ACHN (cell line): ENCODE measurements at regions not wholly inside any gene's neighbourhood (a gene's known extent, or its start where the extent isn't known, plus 50 kb on each side); places are given as distances from the start of the nearest gene placed in this dataset.
"Not testable (repeated sequence)": the region's sequence is repeated elsewhere in the genome, so short reads cannot be mapped to it uniquely, and the experiment has no call there.

Experiments
- DNase-seq: peaks from one replicate; pipeline ENCODE4 v3.0.0-alpha.2; 2015
- in situ Hi-C: cut with HindIII; loops from 2 replicates; pipeline ENCODE4 v1.10.0; 2017; ENCODE audit warnings: low sequenced_read_pairs, low pct_ligation_motif_present, low pct_unique_long_range_greater_than_20kb

DNA sequence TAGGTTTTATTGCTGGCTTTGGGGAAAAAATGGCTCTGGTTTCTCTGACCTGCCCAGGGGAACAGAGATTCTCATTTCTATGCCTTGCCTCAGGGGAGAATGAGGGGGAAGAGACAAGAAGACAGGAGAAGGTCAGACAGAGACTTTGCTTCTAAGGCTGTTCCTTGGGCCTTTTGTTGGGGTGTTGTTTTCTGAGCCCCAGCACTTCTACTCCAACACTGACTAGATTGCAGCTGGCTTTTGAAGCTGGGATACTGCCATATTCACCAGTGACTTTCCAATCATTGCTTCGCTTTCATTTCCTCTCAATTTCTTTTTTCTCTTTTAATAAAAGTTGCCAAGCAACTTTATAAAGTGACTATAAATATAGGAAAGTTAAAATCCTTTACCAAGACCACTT is 143.2 kb upstream of the ARHGEF26 start:
- no peak for DNase-seq
- in situ Hi-C loops: no loop called here

DNA sequence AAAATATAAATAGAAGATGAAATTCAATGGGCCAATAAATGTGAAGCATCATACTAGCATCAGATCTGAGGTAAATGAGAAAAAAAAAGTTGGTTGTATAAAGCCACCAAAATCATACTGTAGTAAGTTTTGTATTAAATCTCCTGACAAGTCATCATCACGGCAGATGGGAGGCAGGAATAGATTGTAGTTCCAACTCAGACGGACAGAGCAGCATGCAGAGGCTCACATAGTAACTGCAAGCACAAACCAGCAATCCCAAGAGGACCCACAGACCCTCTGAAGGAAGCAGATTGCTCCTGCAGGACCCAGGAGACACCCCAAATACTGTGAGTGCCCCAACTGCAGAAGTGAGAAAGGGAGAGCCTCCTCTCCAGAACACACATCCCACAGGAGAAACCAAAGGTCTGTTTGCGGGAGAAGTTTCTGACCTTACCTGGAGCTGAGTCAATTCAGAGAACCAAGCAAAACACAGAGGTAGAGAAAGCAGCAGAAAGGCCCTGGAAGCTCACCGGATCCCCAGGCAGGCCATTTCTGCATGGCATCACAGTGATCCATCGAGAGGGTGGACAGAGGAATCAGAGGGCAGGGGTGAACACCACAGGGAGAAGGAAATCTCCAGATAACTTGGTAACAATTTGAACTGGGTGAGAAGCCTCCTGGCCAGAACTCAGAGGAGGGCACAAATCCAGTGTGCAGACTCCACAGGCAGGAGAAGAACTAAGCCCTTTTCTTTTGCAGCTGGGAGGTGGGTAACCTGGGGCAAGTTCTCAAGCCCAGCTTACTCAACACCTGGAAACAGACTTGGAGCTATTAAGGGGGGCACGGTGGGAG is 141.6 kb upstream of the ARHGEF26 start:
- in situ Hi-C loops: no loop called here
- no peak for DNase-seq

DNA sequence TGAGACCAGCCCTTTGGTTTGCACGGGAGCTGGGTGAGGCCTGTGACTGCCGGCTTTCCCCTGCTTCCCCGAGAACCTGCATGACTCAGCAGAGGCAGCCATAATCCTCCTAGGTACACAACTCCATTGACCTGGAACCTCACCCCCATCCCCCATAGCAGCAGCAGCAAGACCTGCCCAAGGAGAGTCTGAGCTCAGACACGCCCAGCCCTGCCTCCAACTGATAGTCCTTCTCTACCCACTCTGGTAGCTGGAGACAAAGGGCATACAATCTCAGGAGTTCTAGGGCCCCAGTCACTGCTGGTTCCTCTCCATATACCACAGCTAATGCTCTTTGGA is 141.0 kb upstream of the ARHGEF26 start:
- in situ Hi-C loops: no loop called here
- DNase-seq: no peak

DNA sequence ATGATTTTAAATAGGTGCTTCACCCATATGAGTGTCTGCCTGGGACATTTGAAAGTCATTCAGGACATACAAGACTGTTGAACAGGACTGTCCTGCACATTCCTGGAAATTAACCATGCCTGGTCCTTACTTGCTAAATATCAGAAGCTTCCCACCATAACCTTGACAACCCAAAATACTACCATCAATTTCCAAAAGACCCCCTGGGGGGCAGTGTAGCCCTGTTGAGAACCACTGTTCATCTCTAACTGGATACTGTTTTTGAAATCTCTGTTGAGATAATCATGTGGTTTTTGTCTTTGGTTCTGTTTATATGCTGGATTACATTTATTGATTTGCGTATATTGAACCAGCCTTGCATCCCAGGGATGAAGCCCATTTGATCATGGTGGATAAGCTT is 123.8 kb upstream of the ARHGEF26 start:
- in situ Hi-C loops, DNase-seq: not testable (repeated sequence)

GRCh38 chr3:154003649-154004048 is 117.5 kb upstream of the ARHGEF26 start:
- no peak for DNase-seq
- in situ Hi-C loops: no loop called here

GRCh38 chr3:154011036-154011435 is 110.2 kb upstream of the ARHGEF26 start:
- in situ Hi-C loops: no loop called here
- no peak for DNase-seq

DNA sequence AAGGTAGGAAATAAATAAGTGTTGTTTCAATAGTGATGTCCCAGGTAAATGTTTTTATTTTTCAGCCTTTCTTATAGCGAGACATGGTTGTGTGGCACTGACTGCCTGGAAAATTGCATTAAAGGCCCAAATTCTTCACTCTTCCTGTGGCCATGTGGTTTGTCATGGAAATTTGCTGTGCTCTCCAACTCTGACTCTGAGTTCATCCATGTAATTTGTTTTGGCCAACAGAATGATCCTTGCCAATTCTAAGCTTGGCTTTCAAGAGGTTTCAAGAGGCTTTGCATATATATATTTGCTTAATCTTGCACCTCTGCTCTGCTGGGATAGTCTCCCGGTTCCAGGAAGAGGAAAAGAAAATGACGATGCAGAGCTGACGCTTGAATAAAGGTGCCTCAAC is 107.5 kb upstream of the ARHGEF26 start:
- in situ Hi-C loops: no loop called here
- DNase-seq: no peak

DNA sequence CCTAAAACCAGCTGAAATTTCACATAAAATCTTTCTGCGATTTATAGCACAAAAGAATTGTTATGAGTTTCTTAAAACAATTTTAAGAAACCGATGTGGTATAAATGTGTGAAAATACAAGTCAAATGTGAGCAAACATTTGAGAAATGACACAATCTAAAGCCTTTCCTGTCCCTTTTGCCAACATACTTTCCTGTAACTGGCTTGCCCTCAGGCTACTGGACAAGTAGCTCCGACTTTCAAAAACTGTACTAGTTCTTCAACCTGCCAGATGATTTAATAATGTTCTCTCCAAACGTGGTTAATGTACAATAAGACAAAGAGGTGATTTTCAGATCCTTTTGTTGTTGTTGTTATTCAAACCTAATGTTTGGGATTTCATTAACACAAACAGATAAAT is 105.9 kb upstream of the ARHGEF26 start:
- in situ Hi-C loops: no loop called here

DNA sequence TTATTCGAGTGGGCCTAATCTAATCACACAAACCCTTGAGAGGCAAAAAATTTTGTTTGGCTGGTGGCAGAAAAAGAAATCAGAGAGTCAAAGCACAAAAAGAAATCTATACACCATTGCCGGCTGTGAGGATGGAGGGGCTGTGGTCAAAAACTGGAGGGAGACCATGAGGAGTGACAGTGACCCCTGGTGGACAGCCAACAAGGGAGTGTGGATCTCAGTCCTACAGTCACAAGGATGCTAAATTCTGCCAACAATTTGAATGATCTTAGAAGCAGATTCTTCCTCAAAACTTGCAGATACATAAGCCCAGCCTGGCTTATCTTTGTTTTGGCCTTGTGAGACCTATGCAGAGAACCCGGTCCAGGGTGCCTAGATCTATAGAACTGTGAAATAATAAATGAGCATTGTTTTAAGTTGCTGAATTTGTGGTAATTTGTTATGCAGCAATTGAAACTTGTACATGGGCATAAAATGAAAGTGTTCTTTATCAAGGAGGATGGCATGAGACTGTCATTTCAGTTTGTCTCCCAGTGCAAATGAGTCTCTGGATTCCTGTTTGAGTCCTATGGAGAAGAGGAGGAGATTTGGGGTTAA is 103.0 kb upstream of the ARHGEF26 start:
- in situ Hi-C loops: no loop called here
- peak; percentile 27 for DNase-seq

More for the DNA sequence above, 105.9 kb upstream of the ARHGEF26 start:
- no peak for DNase-seq

DNA sequence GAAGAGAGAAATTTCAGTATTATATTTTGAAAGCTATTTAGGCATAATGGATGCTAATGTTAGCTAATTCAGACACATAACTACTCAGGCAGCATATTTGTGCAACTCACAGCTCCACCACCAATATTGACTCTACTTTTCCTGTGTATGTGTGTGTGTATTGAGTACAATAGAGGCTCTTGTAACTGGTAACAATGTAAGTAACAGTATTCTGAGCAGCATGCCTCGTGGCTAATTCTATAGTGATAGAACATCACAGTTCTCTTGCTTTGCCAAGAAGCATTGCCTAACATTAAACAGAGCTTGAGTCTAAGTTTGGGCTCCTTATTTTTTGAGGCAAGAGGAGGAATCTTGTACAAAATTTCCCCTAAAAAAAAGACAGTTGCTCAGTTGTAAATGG is 98.6 kb upstream of the ARHGEF26 start:
- no peak for DNase-seq
- in situ Hi-C loops: no loop called here

DNA sequence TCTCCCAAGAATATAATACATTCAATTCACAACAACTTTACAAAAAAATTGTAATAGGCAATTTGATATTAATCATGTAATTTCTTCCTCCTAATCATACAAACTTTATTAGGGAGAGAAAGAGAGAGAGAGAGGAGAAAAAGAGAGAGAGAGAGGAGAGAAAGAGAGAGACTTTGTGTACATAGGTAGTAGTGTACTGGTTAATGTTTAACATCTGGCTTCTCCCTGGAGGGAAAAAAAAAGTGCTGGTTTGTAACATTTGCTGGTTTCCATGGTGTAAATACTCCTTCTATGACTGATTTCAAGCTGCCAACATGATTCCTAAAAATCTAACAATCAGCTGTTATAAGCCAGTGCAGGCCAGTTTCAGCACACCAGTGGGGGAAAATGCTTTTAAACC is 98.0 kb upstream of the ARHGEF26 start:
- DNase-seq: peak; percentile 5
- in situ Hi-C loops: no loop called here

- DNase-seq: no peak
- in situ Hi-C loops: no loop called here
Measured at GRCh38 chr3:154025007-154025406, 96.2 kb upstream of the ARHGEF26 start.

DNA sequence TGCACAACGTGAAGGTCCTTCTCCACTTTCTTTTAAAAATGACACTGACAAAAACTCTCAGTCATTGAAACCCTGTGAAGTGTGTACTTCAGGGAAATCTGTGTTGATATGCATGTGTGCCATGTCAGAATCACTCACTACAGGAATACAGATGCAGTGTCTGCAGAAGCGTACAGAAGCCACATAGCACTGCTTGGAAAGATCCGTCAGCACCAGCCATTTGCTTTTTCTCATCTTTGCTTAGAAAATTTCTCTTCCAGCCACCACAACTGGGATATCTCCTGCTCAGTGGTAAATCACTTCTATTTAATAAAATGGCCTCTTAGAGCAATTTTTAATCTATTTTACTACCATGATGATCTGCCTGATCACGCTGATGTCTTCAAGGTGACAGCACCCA is 91.3 kb upstream of the ARHGEF26 start:
- in situ Hi-C loops: no loop called here
- no peak for DNase-seq

DNA sequence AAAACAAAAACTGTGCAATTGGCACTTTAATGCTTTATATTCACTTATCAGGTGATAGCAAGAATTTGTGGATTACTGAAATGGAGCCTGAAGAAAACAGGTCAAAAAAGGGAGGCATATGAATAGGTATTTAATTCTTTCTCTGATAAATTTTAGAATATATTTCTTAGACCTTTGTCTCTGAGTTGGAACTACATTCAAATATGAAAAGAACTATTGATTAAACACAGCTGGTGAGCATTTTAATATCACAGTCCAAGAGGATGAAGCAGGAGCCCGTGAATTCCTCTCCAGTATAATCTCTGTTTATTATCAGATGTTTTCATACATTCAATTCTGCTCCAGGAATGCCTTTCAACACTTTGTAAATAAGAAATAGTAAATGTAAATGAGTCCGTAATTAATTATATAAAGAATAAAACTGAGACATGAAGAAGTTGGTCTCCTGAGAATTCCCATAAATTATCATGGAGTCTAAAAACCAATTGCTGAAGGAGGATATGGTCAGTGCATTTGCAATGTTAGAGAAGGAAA is 86.3 kb upstream of the ARHGEF26 start:
- no peak for DNase-seq
- in situ Hi-C loops: no loop called here

- in situ Hi-C loops: no loop called here
- DNase-seq: peak; percentile 26
Measured at GRCh38 chr3:154040283-154040682, 80.9 kb upstream of the ARHGEF26 start.

DNA sequence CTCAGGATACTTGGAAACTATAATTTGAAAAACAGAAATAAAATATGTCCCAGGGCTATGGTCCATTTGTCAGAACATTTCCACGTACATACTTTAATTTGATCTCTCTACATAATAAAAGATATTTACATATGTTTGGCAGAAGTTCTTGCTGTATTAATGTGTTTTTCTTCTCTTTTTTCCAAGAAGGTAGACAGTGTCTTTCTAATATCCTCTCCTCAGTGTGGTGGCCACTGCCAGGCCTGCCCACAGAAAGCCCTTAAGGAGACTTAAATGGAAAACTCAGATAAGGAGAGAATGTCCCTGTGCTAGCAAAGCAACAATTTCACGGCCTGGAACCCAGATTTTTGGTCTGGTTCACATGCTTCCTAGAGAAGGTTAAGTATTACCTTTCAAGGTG is 76.5 kb upstream of the ARHGEF26 start:
- in situ Hi-C loops: no loop called here

GRCh38 chr3:154050216-154050615 is 71.0 kb upstream of the ARHGEF26 start:
- in situ Hi-C loops: no loop called here
- DNase-seq: no peak

More for the DNA sequence above, 76.5 kb upstream of the ARHGEF26 start:
- no peak for DNase-seq

DNA sequence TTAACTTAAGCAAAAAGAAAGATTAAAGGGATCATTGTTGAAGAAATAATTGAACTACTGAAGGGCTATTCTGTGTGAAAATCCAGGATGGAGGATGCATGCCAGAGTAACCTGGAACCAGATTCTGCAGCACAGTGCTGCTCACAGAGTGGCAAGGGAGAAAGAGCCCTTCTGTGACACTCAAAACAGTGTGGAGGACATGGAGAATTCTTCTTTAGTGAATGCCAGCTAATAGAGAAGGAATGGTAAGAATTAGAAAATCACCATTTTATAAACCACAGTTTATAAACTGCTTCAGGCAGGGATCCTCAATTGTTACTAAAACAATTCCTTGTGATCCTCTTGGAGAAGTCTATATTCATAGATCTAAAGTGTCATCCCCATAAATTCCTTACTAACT is 70.4 kb upstream of the ARHGEF26 start:
- no peak for DNase-seq
- in situ Hi-C loops: no loop called here

- no peak for DNase-seq
- in situ Hi-C loops: no loop called here
Measured at GRCh38 chr3:154059833-154060232, 61.4 kb upstream of the ARHGEF26 start.
